WTC11 (cell line): ENCODE measurements at regions not wholly inside any gene's neighbourhood (a gene's known extent, or its start where the extent isn't known, plus 50 kb on each side); places are given as distances from the start of the nearest gene placed in this dataset.

ENCODE experiments used
- ATAC-seq: fragments of 200-7000 bp; cut with Tn5 transposase; 2 replicates; pipeline ENCODE4 v1.10.0; 2021; ENCODE audit warnings: mild to moderate bottlenecking, moderate library complexity
- CTCF ChIA-PET: fragments of 300-600 bp; sonication (Branson Sonifier 250); formaldehyde crosslinking; loops from one replicate; lab custom pipeline; 2021; ENCODE audit warnings: antibody characterized with exemption; lab: Charles Lee
- POLR2A ChIA-PET: fragments of 350-600 bp; sonication (Branson Sonifier 250); formaldehyde crosslinking; loops from one replicate; lab custom pipeline; 2021; ENCODE audit warnings: antibody characterized with exemption; lab: Charles Lee
- DNase-seq: peaks from one replicate; pipeline ENCODE4 v3.0.0; 2021; ENCODE audit warnings: low spot score
- H3K27ac Mint-ChIP-seq: 2 replicates; pipeline ENCODE4 v1.8.0; 2021; ENCODE audit warnings: mixed read lengths
- H3K27me3 Mint-ChIP-seq: 2 replicates; pipeline ENCODE4 v1.8.0; 2021; ENCODE audit warnings: low read depth, mild to moderate bottlenecking, moderate library complexity, mixed read lengths
- H3K36me3 Mint-ChIP-seq: 2 replicates; pipeline ENCODE4 v1.8.0; 2021; ENCODE audit warnings: mixed read lengths
- H3K4me1 Mint-ChIP-seq: 2 replicates; pipeline ENCODE4 v1.8.0; 2022; ENCODE audit warnings: mixed read lengths
- H3K4me3 Mint-ChIP-seq: 2 replicates; pipeline ENCODE4 v1.8.0; 2021; ENCODE audit warnings: mild to moderate bottlenecking, moderate library complexity, mixed read lengths
- H3K9me3 Mint-ChIP-seq: 2 replicates; pipeline ENCODE4 v1.8.0; 2021; ENCODE audit warnings: mixed read lengths
- ESRRA ChIP-seq: sonication (generic); formaldehyde crosslinking; IDR thresholded peaks from 2 replicates; pipeline ENCODE4 v1.8.1; 2022; ENCODE audit warnings: mild to moderate bottlenecking, missing genetic modification reagents, borderline replicate concordance
- HMGA2 ChIP-seq: fragments of 250-450 bp; sonication (Bioruptor Pico); IDR thresholded peaks from 2 replicates; pipeline ENCODE4 v1.4.0; 2021; ENCODE audit warnings: mild to moderate bottlenecking, moderate library complexity
- IRF2 ChIP-seq: sonication (generic); formaldehyde crosslinking; IDR thresholded peaks from 2 replicates; pipeline ENCODE4 v1.8.0; 2022; ENCODE audit warnings: low read depth, missing genetic modification reagents, borderline replicate concordance
- JAZF1 ChIP-seq: fragments of 250-450 bp; sonication (Bioruptor Pico); IDR thresholded peaks from 2 replicates; pipeline ENCODE4 v1.9.0; 2021; ENCODE audit warnings: moderate library complexity, mild to moderate bottlenecking, inconsistent platforms
- KAT7 ChIP-seq: sonication (generic); formaldehyde crosslinking; IDR thresholded peaks from 2 replicates; pipeline ENCODE4 v1.8.1; 2023; ENCODE audit warnings: missing genetic modification reagents, mild to moderate bottlenecking, borderline replicate concordance
- MXD4 ChIP-seq: fragments of 250-450 bp; sonication (Bioruptor Pico); IDR thresholded peaks from 2 replicates; pipeline ENCODE4 v1.8.0; 2021; ENCODE audit warnings: mild to moderate bottlenecking, moderate library complexity, borderline replicate concordance
- NR1H2 ChIP-seq: sonication (generic); formaldehyde crosslinking; IDR thresholded peaks from 2 replicates; pipeline ENCODE4 v1.9.0; 2021; ENCODE audit warnings: mild to moderate bottlenecking, moderate library complexity, missing genetic modification reagents
- OVOL2 ChIP-seq: fragments of 250-450 bp; sonication (Bioruptor Pico); IDR thresholded peaks from 2 replicates; pipeline ENCODE4 v1.9.0; 2021; ENCODE audit warnings: mild to moderate bottlenecking, borderline replicate concordance
- PRRX2 ChIP-seq: fragments of 250-450 bp; sonication (Bioruptor Pico); IDR thresholded peaks from 2 replicates; pipeline ENCODE4 v1.8.0; 2021; ENCODE audit warnings: mild to moderate bottlenecking
- RORB ChIP-seq: fragments of 250-450 bp; sonication (Bioruptor Pico); IDR thresholded peaks from 2 replicates; pipeline ENCODE4 v1.9.0; 2021; ENCODE audit warnings: mild to moderate bottlenecking
- SOX15 ChIP-seq: fragments of 250-450 bp; sonication (Bioruptor Pico); IDR thresholded peaks from 2 replicates; pipeline ENCODE4 v1.9.0; 2021; ENCODE audit warnings: mild to moderate bottlenecking
- SP1 ChIP-seq: sonication (generic); formaldehyde crosslinking; conservative IDR thresholded peaks from 2 replicates; pipeline ENCODE4 v1.8.1; 2022; ENCODE audit warnings: missing genetic modification reagents
- TEAD1 ChIP-seq: sonication (generic); formaldehyde crosslinking; IDR thresholded peaks from 2 replicates; pipeline ENCODE4 v1.8.0; 2022; ENCODE audit warnings: mild to moderate bottlenecking, missing genetic modification reagents
- ZNF138 ChIP-seq: sonication (generic); formaldehyde crosslinking; conservative IDR thresholded peaks from 2 replicates; pipeline ENCODE4 v1.8.1; 2022; ENCODE audit warnings: mild to moderate bottlenecking, moderate library complexity, missing genetic modification reagents
- ZNF232 ChIP-seq: sonication (generic); formaldehyde crosslinking; IDR thresholded peaks from 2 replicates; pipeline ENCODE4 v1.8.0; 2022; ENCODE audit warnings: mild to moderate bottlenecking, missing genetic modification reagents
- ZNF396 ChIP-seq: fragments of 250-450 bp; sonication (Bioruptor Pico); IDR thresholded peaks from 2 replicates; pipeline ENCODE4 v1.8.0; 2021; ENCODE audit warnings: mild to moderate bottlenecking, moderate library complexity, borderline replicate concordance
- ZNF416 ChIP-seq: fragments of 250-450 bp; sonication (Bioruptor Pico); IDR thresholded peaks from 2 replicates; pipeline ENCODE4 v1.9.0; 2021; ENCODE audit warnings: mild to moderate bottlenecking, inconsistent platforms
- TF ChIP-seq, protein P1 (sequence below): sonication (generic); formaldehyde crosslinking; IDR thresholded peaks from 2 replicates; pipeline ENCODE4 v1.8.0; 2022; ENCODE audit warnings: mild to moderate bottlenecking, missing genetic modification reagents
- TF ChIP-seq, protein P2 (sequence below): fragments of 250-450 bp; sonication (Bioruptor Pico); IDR thresholded peaks from 2 replicates; pipeline ENCODE4 v1.9.0; 2021; ENCODE audit warnings: mild to moderate bottlenecking
- TF ChIP-seq, protein P3 (sequence below): sonication (generic); formaldehyde crosslinking; conservative IDR thresholded peaks from 2 replicates; pipeline ENCODE4 v1.8.1; 2023; ENCODE audit warnings: mild to moderate bottlenecking, low read depth, missing genetic modification reagents, moderate library complexity
- TF ChIP-seq, protein P4 (sequence below): sonication (generic); formaldehyde crosslinking; IDR thresholded peaks from 2 replicates; pipeline ENCODE4 v1.8.1; 2022; ENCODE audit warnings: mild to moderate bottlenecking, missing genetic modification reagents, moderate library complexity, borderline replicate concordance
- TF ChIP-seq, protein P5 (sequence below): sonication (generic); formaldehyde crosslinking; IDR thresholded peaks from 2 replicates; pipeline ENCODE4 v1.8.1; 2023; ENCODE audit warnings: mild to moderate bottlenecking, moderate library complexity, missing genetic modification reagents
- TF ChIP-seq, protein P6 (sequence below): sonication (generic); formaldehyde crosslinking; IDR thresholded peaks from 2 replicates; pipeline ENCODE4 v1.8.0; 2022; ENCODE audit warnings: mild to moderate bottlenecking, missing genetic modification reagents

DNA sequence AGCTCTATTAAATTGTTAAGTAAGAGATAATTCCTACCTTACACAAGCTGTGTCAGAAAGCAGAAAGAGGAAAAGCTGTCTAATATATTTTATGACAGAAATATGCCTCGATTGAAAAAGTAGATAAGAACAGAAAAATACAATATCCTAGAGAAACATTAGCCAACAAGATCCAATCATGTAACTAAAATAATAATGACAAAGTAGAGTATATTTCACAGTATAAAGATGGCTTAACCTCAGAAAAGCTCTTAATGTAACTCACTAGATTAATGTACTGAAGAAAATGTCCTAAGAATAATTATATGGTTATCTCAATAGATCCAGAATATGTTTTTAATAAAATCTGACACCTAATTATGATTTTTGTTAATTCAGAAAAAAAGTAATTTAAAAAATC, 89.8 kb upstream of the HABP2 start (continued):
- no peak for TF ChIP-seq OVOL2 (CRISPR knock-in tag)
- no peak for TF ChIP-seq HMGA2 (CRISPR knock-in tag)
- TF ChIP-seq, all 79 proteins: peak for 0

DNA sequence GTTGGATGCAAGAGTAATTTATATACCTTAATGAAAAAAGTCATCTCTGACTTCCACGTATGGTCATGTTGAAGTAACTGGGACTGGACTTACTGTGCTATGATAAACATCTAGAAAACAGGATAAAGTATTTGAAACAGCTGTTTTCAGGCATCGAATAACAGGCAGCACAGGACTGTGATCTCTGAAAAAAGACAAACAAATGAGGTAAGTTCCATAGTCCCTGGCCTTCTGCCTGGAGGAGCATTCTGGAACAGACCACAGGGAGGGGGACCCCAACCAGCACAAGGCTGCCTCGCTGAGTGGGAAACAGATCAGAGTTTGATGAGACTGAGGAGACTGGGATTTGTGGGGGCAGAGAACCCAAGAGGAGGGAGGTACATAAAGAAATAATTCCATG, 89.1 kb upstream of the HABP2 start:
- Mint-ChIP-seq H3K36me3 (no peaks in the 10 kb centered on the region), H3K27ac (no peak overlapping the region), H3K27me3 (no peaks in the 10 kb centered on the region; the same call in 1 of the 2 replicates), H3K4me3 (no peak overlapping the region), H3K9me3 (no peaks in the 10 kb centered on the region)
- CTCF ChIA-PET: interaction anchor here (1.2 kb wide), 1 partner anchor 10 kb away, joined by 3 read pairs; no protein-coding TSS in a partner anchor
- no peak for DNase-seq
- POLR2A ChIA-PET: no interaction called here
- TF ChIP-seq OVOL2 (CRISPR knock-in tag) (no peak), HMGA2 (CRISPR knock-in tag) (no peak), KAT7 (CRISPR knock-in tag) (no peak), TEAD1 (no peak), SOX15 (CRISPR knock-in tag) (no peak), ZNF232 (CRISPR knock-in tag) (no peak), ESRRA (CRISPR knock-in tag) (no peak), ZNF138 (CRISPR knock-in tag) (no peak), MXD4 (no peak), SP1 (CRISPR knock-in tag) (no peak), JAZF1 (CRISPR knock-in tag) (no peak), RORB (no peak), ZNF416 (CRISPR knock-in tag) (no peak), NR1H2 (CRISPR knock-in tag) (no peak)
- TF ChIP-seq, protein P1, sequence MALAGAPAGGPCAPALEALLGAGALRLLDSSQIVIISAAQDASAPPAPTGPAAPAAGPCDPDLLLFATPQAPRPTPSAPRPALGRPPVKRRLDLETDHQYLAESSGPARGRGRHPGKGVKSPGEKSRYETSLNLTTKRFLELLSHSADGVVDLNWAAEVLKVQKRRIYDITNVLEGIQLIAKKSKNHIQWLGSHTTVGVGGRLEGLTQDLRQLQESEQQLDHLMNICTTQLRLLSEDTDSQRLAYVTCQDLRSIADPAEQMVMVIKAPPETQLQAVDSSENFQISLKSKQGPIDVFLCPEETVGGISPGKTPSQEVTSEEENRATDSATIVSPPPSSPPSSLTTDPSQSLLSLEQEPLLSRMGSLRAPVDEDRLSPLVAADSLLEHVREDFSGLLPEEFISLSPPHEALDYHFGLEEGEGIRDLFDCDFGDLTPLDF (CRISPR knock-in tag): no peak
- TF ChIP-seq, protein P2, sequence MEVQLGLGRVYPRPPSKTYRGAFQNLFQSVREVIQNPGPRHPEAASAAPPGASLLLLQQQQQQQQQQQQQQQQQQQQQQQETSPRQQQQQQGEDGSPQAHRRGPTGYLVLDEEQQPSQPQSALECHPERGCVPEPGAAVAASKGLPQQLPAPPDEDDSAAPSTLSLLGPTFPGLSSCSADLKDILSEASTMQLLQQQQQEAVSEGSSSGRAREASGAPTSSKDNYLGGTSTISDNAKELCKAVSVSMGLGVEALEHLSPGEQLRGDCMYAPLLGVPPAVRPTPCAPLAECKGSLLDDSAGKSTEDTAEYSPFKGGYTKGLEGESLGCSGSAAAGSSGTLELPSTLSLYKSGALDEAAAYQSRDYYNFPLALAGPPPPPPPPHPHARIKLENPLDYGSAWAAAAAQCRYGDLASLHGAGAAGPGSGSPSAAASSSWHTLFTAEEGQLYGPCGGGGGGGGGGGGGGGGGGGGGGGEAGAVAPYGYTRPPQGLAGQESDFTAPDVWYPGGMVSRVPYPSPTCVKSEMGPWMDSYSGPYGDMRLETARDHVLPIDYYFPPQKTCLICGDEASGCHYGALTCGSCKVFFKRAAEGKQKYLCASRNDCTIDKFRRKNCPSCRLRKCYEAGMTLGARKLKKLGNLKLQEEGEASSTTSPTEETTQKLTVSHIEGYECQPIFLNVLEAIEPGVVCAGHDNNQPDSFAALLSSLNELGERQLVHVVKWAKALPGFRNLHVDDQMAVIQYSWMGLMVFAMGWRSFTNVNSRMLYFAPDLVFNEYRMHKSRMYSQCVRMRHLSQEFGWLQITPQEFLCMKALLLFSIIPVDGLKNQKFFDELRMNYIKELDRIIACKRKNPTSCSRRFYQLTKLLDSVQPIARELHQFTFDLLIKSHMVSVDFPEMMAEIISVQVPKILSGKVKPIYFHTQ (CRISPR knock-in tag): no peak
- TF ChIP-seq, protein P3, sequence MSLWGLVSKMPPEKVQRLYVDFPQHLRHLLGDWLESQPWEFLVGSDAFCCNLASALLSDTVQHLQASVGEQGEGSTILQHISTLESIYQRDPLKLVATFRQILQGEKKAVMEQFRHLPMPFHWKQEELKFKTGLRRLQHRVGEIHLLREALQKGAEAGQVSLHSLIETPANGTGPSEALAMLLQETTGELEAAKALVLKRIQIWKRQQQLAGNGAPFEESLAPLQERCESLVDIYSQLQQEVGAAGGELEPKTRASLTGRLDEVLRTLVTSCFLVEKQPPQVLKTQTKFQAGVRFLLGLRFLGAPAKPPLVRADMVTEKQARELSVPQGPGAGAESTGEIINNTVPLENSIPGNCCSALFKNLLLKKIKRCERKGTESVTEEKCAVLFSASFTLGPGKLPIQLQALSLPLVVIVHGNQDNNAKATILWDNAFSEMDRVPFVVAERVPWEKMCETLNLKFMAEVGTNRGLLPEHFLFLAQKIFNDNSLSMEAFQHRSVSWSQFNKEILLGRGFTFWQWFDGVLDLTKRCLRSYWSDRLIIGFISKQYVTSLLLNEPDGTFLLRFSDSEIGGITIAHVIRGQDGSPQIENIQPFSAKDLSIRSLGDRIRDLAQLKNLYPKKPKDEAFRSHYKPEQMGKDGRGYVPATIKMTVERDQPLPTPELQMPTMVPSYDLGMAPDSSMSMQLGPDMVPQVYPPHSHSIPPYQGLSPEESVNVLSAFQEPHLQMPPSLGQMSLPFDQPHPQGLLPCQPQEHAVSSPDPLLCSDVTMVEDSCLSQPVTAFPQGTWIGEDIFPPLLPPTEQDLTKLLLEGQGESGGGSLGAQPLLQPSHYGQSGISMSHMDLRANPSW: no peak
- TF ChIP-seq, all 79 proteins: peak for 0
- ATAC-seq: peak; percentile 32; the same call in 1 of the 2 replicates
- peaks cover 4% of the 10 kb centered on the region for H3K4me1 Mint-ChIP-seq

DNA sequence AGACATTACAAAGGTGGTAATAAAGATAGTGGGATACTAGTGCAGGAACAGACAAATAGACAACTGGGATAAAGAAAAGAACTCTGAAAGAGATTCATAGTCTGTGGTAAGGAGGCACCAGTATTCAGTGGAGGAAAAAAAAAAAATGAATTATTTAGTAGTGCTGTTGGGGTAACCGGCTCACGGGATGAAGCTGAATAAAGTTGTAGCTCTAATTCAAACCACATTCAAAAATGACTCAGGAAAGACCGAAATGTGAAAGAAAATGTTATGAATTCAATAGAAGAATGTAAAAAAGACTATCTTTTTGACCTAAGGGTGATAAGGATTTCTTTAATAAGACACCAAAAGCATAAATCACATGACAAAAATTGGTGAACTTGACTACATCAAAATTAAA, 83.1 kb upstream of the HABP2 start:
- CTCF ChIA-PET: interaction anchor here (0.7 to 1.5 kb wide), 2 partner anchors 87 to 93 kb away, joined by 3 to 4 read pairs; no protein-coding TSS in a partner anchor
- TF ChIP-seq ZNF396 (CRISPR knock-in tag) (no peak), PRRX2 (CRISPR knock-in tag) (no peak), HMGA2 (CRISPR knock-in tag) (no peak), IRF2 (CRISPR knock-in tag) (no peak)
- TF ChIP-seq, protein P4, sequence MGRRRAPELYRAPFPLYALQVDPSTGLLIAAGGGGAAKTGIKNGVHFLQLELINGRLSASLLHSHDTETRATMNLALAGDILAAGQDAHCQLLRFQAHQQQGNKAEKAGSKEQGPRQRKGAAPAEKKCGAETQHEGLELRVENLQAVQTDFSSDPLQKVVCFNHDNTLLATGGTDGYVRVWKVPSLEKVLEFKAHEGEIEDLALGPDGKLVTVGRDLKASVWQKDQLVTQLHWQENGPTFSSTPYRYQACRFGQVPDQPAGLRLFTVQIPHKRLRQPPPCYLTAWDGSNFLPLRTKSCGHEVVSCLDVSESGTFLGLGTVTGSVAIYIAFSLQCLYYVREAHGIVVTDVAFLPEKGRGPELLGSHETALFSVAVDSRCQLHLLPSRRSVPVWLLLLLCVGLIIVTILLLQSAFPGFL (CRISPR knock-in tag): no peak
- TF ChIP-seq, protein P5, sequence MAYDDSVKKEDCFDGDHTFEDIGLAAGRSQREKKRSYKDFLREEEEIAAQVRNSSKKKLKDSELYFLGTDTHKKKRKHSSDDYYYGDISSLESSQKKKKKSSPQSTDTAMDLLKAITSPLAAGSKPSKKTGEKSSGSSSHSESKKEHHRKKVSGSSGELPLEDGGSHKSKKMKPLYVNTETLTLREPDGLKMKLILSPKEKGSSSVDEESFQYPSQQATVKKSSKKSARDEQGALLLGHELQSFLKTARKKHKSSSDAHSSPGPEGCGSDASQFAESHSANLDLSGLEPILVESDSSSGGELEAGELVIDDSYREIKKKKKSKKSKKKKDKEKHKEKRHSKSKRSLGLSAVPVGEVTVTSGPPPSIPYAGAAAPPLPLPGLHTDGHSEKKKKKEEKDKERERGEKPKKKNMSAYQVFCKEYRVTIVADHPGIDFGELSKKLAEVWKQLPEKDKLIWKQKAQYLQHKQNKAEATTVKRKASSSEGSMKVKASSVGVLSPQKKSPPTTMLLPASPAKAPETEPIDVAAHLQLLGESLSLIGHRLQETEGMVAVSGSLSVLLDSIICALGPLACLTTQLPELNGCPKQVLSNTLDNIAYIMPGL (CRISPR knock-in tag): no peak
- TF ChIP-seq, protein P6, sequence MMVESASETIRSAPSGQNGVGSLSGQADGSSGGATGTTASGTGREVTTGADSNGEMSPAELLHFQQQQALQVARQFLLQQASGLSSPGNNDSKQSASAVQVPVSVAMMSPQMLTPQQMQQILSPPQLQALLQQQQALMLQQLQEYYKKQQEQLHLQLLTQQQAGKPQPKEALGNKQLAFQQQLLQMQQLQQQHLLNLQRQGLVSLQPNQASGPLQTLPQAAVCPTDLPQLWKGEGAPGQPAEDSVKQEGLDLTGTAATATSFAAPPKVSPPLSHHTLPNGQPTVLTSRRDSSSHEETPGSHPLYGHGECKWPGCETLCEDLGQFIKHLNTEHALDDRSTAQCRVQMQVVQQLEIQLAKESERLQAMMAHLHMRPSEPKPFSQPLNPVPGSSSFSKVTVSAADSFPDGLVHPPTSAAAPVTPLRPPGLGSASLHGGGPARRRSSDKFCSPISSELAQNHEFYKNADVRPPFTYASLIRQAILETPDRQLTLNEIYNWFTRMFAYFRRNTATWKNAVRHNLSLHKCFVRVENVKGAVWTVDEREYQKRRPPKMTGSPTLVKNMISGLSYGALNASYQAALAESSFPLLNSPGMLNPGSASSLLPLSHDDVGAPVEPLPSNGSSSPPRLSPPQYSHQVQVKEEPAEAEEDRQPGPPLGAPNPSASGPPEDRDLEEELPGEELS (CRISPR knock-in tag): no peak

More for the DNA sequence above, 83.1 kb upstream of the HABP2 start:
- peaks cover 6% of the 10 kb centered on the region; the same call in 1 of the 2 replicates for H3K4me1 Mint-ChIP-seq
- H3K9me3 Mint-ChIP-seq: no peaks in the 10 kb centered on the region
- no peak overlapping the region for H3K27ac Mint-ChIP-seq
- H3K27me3 Mint-ChIP-seq: no peaks in the 10 kb centered on the region; the same call in 1 of the 2 replicates
- no peak overlapping the region for H3K4me3 Mint-ChIP-seq
- ATAC-seq (no peak), DNase-seq (no peak)
- H3K36me3 Mint-ChIP-seq: no peaks in the 10 kb centered on the region
- POLR2A ChIA-PET: no interaction called here
